ENCODE measurements at regions not wholly inside any gene's neighbourhood (a gene's known extent, or its start where the extent isn't known, plus 50 kb on each side); places are given as distances from the start of the nearest gene placed in this dataset.
"Not testable (repeated sequence)": the region's sequence is repeated elsewhere in the genome, so short reads cannot be mapped to it uniquely, and the experiment has no call there.

DNA sequence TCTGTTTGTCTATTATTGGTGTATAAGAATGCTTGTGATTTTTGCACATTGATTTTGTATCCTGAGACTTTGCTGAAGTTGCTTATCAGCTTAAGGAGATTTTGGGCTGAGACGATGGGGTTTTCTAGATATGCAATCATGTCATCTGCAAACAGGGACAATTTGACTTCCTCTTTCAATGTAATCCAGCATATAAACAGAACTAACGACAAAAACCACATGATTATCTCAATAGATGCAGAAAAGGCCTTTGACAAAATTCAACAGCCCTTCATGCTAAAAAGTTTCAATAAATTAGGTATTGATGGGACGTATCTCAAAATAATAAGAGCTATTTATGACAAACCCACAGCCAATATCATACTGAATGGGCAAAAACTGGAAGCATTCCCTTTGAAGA, 399.0 kb upstream of the MAN1A1 start:
- TF ChIP-seq, protein P1, sequence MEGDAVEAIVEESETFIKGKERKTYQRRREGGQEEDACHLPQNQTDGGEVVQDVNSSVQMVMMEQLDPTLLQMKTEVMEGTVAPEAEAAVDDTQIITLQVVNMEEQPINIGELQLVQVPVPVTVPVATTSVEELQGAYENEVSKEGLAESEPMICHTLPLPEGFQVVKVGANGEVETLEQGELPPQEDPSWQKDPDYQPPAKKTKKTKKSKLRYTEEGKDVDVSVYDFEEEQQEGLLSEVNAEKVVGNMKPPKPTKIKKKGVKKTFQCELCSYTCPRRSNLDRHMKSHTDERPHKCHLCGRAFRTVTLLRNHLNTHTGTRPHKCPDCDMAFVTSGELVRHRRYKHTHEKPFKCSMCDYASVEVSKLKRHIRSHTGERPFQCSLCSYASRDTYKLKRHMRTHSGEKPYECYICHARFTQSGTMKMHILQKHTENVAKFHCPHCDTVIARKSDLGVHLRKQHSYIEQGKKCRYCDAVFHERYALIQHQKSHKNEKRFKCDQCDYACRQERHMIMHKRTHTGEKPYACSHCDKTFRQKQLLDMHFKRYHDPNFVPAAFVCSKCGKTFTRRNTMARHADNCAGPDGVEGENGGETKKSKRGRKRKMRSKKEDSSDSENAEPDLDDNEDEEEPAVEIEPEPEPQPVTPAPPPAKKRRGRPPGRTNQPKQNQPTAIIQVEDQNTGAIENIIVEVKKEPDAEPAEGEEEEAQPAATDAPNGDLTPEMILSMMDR (IDR thresholded peaks at IDR 0.05) = not testable (repeated sequence)
- TF ChIP-seq POLR2A (IDR thresholded peaks at IDR 0.05) = not testable (repeated sequence)
